GM12878 (cell line): ENCODE measurements at regions not wholly inside any gene's neighbourhood (a gene's known extent, or its start where the extent isn't known, plus 50 kb on each side); places are given as distances from the start of the nearest gene placed in this dataset.

ENCODE experiments used
- ATAC-seq: fragments of 200-7000 bp; cut with Tn5 transposase; 3 replicates; pipeline ENCODE4 v1.9.1; 2020; ENCODE audit warnings: mild to moderate bottlenecking, moderate library complexity
- BruUV-seq: library from RNA; stranded (reverse); fragments of 400-500 nt; replicated peaks from 2 replicates; lab custom pipeline; 2021; lab: Mats Ljungman, UMichigan
- CTCF ChIA-PET: fragments of 300-600 bp; sonication (Branson Sonifier 250); formaldehyde crosslinking; extraction: SDS; loops from one replicate; lab custom pipeline; 2021; ENCODE audit warnings: inconsistent platforms; lab: Yijun Ruan, JAX
- POLR2A ChIA-PET: fragments of 350-600 bp; formaldehyde crosslinking; extraction: SDS; loops from one replicate; lab custom pipeline; 2021; ENCODE audit warnings: inconsistent platforms; lab: Charles Lee
- RAD21 ChIA-PET: fragments of 300-600 bp; sonication (Branson Sonifier 250); formaldehyde crosslinking; loops from one replicate; lab custom pipeline; 2023; ENCODE audit warnings: antibody characterized with exemption; ENCODE audit not compliant: unreplicated experiment; lab: Charles Lee
- SMC1A ChIA-PET: fragments of 300-600 bp; sonication (Branson Sonifier 250); formaldehyde crosslinking; loops from one replicate; lab custom pipeline; 2023; ENCODE audit not compliant: unreplicated experiment, uncharacterized antibody; lab: Charles Lee
- DNase-seq: peaks from one replicate; pipeline ENCODE4 v3.0.0-alpha.2; 2011; ENCODE audit warnings: low read depth, low spot score
- FAIRE-seq: peaks from 3 replicates; lab custom pipeline; 2011; peaks lifted over from hg19 to GRCh38; lab: Jason Lieb, UNC
- H2AFZ ChIP-seq: 2 replicates; pipeline ENCODE4 v1.6.0; 2011; ENCODE audit warnings: low read depth, low read length, control low read depth; ENCODE audit not compliant: control insufficient read depth
- H3K27ac ChIP-seq: 2 replicates; pipeline ENCODE4 v1.5.1; 2011; ENCODE audit warnings: control low read depth; ENCODE audit not compliant: control insufficient read depth, insufficient read depth
- H3K27me3 ChIP-seq, 2 experiments: replicated peaks in 1 of 2; 2 replicates each; pipeline versions ENCODE4 v1.6.0 to v1.6.1; 2011; ENCODE audit warnings: low read length in 1 of 2; ENCODE audit not compliant: control insufficient read depth in 2 of 2, insufficient read depth in 2 of 2
- H3K36me3 ChIP-seq, 2 experiments: 2 replicates each; pipeline ENCODE4 v1.5.1; 2011; ENCODE audit warnings: low read length in 1 of 2; ENCODE audit not compliant: control insufficient read depth in 2 of 2, insufficient read depth in 2 of 2
- H3K4me1 ChIP-seq: 2 replicates; pipeline ENCODE4 v1.6.1; 2011; ENCODE audit warnings: mild to moderate bottlenecking, low read length, moderate library complexity, mixed read lengths; ENCODE audit not compliant: control insufficient read depth, insufficient read depth
- H3K4me2 ChIP-seq: 2 replicates; pipeline ENCODE4 v1.6.0; 2011; ENCODE audit warnings: control low read depth; ENCODE audit not compliant: control insufficient read depth, insufficient read depth
- H3K4me3 ChIP-seq: fragments of 200-600 bp; sonication (generic); 2 replicates; pipeline ENCODE4 v1.5.1; 2016
- H3K79me2 ChIP-seq: 2 replicates; pipeline ENCODE4 v1.6.0; 2011; ENCODE audit warnings: low read length; ENCODE audit not compliant: control insufficient read depth, insufficient read depth
- H3K9ac ChIP-seq: 2 replicates; pipeline ENCODE4 v1.8.0; 2011; ENCODE audit warnings: low read length, control low read depth, mixed read lengths; ENCODE audit not compliant: control insufficient read depth, insufficient read depth
- H3K9me3 ChIP-seq: replicated peaks from 3 replicates; pipeline ENCODE4 v1.5.1; 2011; ENCODE audit warnings: mild to moderate bottlenecking, low read length; ENCODE audit not compliant: control insufficient read depth, insufficient read depth
- H4K20me1 ChIP-seq: 2 replicates; pipeline ENCODE4 v1.6.0; 2011; ENCODE audit not compliant: control insufficient read depth, insufficient read depth
- CREB1 ChIP-seq: IDR thresholded peaks from 2 replicates; pipeline ENCODE4 v1.6.1; 2012; ENCODE audit warnings: low read depth, mild to moderate bottlenecking, inconsistent platforms
- ESRRA ChIP-seq: IDR thresholded peaks from 2 replicates; pipeline ENCODE4 v1.6.1; 2012; ENCODE audit warnings: mild to moderate bottlenecking, low read length, improper control_type of control experiment
- FOXK2 ChIP-seq: fragments of 450-650 bp; IDR thresholded peaks from 2 replicates; pipeline ENCODE4 v1.6.1; 2017; ENCODE audit warnings: mild to moderate bottlenecking, moderate library complexity
- IRF4 ChIP-seq: IDR thresholded peaks from 2 replicates; pipeline ENCODE4 v1.6.1; 2011; ENCODE audit warnings: low read depth, low read length
- JUNB ChIP-seq: IDR thresholded peaks from 2 replicates; pipeline ENCODE4 v1.6.1; 2016; ENCODE audit warnings: antibody characterized with exemption, mild to moderate bottlenecking
- MXI1 ChIP-seq: fragments of 150-350 bp; IDR thresholded peaks from 2 replicates; pipeline ENCODE4 v1.6.1; 2011; ENCODE audit warnings: low read depth, mild to moderate bottlenecking, inconsistent platforms, low read length, improper control_type of control experiment
- POU2F2 ChIP-seq: IDR thresholded peaks from 3 replicates; pipeline ENCODE4 v1.6.1; 2011; ENCODE audit warnings: low read depth, mild to moderate bottlenecking, low read length, borderline replicate concordance
- RUNX3 ChIP-seq: IDR thresholded peaks from 2 replicates; pipeline ENCODE4 v1.6.1; 2012; ENCODE audit warnings: low read length, inconsistent platforms
- ZNF217 ChIP-seq: fragments of 450-650 bp; IDR thresholded peaks from 2 replicates; pipeline ENCODE4 v1.6.1; 2017; ENCODE audit warnings: antibody characterized with exemption, mild to moderate bottlenecking
- WGBS: methylation state at CpG from one replicate; pipeline ENCODE4 v1.1.6; 2016; ENCODE audit warnings: low lambda C conversion rate; ENCODE audit not compliant: insufficient replicate concordance, insufficient coverage; ENCODE audit errors: missing lambda C conversion rate; 5-methylcytosine and 5-hydroxymethylcytosine counted together
- in situ Hi-C: fragments of 300-500 bp; cut with MboI; formaldehyde crosslinking; loops from 9 replicates; pipeline ENCODE4 v1.14.3; 2018; ENCODE audit warnings: mixed read lengths
- intact Hi-C: fragments of 100-400 bp; cut with micrococcal nuclease; formaldehyde crosslinking; loops from one replicate; pipeline ENCODE4 v1.14.2; 2022; ENCODE audit not compliant: unreplicated experiment
- TF ChIP-seq, protein P1 (sequence below): IDR thresholded peaks from 2 replicates; pipeline ENCODE4 v1.6.1; 2011; ENCODE audit warnings: mild to moderate bottlenecking, low read depth, low read length, moderate library complexity; ENCODE audit not compliant: insufficient replicate concordance

DNA sequence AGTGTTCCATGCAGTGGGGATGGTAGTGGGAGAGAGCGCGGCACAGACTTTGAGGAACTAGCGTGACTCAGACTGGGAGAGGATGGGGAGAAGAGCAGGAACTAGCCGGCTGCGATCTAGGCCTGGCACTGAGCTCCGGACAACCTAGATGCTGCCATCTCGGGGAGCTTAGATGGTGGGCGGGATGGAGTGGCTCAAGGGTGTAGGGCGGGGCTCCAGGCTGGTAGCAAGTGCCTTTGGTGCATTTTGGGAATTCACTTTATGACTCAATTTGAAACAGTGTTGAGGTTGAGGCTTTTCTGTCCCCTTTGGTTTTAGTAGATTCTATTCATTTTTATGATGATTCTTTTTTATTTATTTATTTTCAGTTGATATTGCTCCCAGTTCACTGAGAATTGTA lies 185.3 kb upstream of the GPR26 start:
- Histone ChIP-seq H3K36me3 (no peaks in the 10 kb centered on the region; a peak in 1 of 4 replicates), H3K9ac (no peak overlapping the region), H3K79me2 (no peaks in the 10 kb centered on the region), H2AFZ (no peak overlapping the region), H4K20me1 (no peaks in the 10 kb centered on the region), H3K4me3 (no peak overlapping the region), H3K4me1 (peaks cover 19% of the 10 kb centered on the region), H3K9me3 (no peaks in the 10 kb centered on the region), H3K27ac (no peak overlapping the region), H3K27me3 (no peaks in the 10 kb centered on the region), H3K4me2 (no peak overlapping the region)
- FAIRE-seq (no peak), ATAC-seq (peak; percentile 86), DNase-seq (no peak)
- TF ChIP-seq POU2F2, result no peak
- no peak for TF ChIP-seq MXI1
- peak; percentile 63 for TF ChIP-seq JUNB
- TF ChIP-seq RUNX3, result peak; percentile 78
- TF ChIP-seq IRF4, result peak; percentile 38; the same call in 1 of the 2 replicates
- no peak for TF ChIP-seq ZNF217
- SMC1A ChIA-PET, result no interaction called here
- 61% methylated on average over 9 of the region's 9 CpGs for WGBS
- POLR2A ChIA-PET, result no interaction called here
- no TSS peak for BruUV-seq
- CTCF ChIA-PET, result no interaction called here
- intact Hi-C loops, result no loop called here
- RAD21 ChIA-PET, result no interaction called here
- in situ Hi-C loops, result no loop called here

DNA sequence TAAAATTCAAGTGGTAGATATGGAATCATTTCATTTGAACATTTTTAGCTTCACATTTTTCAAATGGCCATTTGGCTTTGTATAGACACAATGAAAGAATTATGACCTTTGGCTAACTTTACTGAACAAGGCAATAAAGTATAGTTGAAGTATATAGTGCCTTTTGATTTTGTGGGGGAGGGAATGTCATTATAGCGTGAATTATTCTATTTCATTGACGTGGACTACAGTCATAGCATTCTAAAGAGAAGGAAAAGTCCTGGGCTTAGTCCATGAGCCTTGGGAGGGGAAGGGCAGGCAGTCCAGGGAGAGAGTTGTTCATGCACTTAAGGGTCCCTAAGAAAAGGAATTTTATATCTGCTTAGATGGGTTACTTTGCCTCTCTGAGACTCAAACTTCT lies 181.4 kb upstream of the GPR26 start:
- ChIA-PET CTCF (no interaction called here), RAD21 (no interaction called here), SMC1A (interaction anchor here (0.7 kb wide), 1 partner anchor 127 kb away, joined by 3 read pairs; no protein-coding TSS in a partner anchor), POLR2A (no interaction called here)
- in situ Hi-C loops, result no loop called here
- no peak for TF ChIP-seq ESRRA
- TF ChIP-seq FOXK2, result no peak
- TF ChIP-seq, protein P1, sequence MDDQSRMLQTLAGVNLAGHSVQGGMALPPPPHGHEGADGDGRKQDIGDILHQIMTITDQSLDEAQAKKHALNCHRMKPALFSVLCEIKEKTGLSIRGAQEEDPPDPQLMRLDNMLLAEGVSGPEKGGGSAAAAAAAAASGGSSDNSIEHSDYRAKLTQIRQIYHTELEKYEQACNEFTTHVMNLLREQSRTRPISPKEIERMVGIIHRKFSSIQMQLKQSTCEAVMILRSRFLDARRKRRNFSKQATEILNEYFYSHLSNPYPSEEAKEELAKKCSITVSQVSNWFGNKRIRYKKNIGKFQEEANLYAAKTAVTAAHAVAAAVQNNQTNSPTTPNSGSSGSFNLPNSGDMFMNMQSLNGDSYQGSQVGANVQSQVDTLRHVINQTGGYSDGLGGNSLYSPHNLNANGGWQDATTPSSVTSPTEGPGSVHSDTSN, result no peak
- no peak for TF ChIP-seq CREB1
- Histone ChIP-seq H3K4me1 (peaks cover 15% of the 10 kb centered on the region), H3K4me3 (no peak overlapping the region), H4K20me1 (no peaks in the 10 kb centered on the region), H3K9ac (no peak overlapping the region), H3K9me3 (no peaks in the 10 kb centered on the region), H3K27ac (no peak overlapping the region), H3K4me2 (no peak overlapping the region), H2AFZ (no peak overlapping the region), H3K36me3 (no peaks in the 10 kb centered on the region), H3K79me2 (no peaks in the 10 kb centered on the region), H3K27me3 (no peaks in the 10 kb centered on the region)
- intact Hi-C loops, result loop anchor here (5.0 kb wide), 1 partner anchor 92 kb away; no protein-coding TSS in a partner anchor
- no peak for FAIRE-seq
- 33% methylated on average over 2 of the region's 2 CpGs for WGBS
- no peak for DNase-seq
- no TSS peak for BruUV-seq
- no peak for ATAC-seq
